ENCODE measurements at regions not wholly inside any gene's neighbourhood (a gene's known extent, or its start where the extent isn't known, plus 50 kb on each side); places are given as distances from the start of the nearest gene placed in this dataset.

DNA sequence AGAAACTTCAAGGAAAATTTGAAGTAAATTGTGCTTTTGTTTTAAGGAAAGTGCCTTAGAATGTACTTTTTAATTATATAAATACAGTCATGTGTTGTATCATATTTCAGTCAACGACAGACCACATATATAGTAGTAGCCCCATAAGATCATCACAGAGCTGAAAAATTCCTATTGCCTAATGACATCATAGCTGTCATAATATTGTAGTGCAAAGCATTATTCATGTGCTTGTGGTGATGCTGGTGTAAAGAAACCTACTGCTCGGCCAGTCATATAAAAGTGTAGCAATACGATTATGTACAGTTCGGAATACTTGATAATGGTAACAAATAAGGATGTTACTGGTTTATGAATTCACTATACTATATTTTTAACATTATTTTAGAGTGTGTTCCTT is 198.9 kb upstream of the SLC16A7 start:
- no peak for TF ChIP-seq FOXS1 (CRISPR knock-in tag; IDR thresholded peaks at IDR 0.05)
- TF ChIP-seq SREBF2 (IDR thresholded peaks at IDR 0.05), result no peak
- TF ChIP-seq, protein P1, sequence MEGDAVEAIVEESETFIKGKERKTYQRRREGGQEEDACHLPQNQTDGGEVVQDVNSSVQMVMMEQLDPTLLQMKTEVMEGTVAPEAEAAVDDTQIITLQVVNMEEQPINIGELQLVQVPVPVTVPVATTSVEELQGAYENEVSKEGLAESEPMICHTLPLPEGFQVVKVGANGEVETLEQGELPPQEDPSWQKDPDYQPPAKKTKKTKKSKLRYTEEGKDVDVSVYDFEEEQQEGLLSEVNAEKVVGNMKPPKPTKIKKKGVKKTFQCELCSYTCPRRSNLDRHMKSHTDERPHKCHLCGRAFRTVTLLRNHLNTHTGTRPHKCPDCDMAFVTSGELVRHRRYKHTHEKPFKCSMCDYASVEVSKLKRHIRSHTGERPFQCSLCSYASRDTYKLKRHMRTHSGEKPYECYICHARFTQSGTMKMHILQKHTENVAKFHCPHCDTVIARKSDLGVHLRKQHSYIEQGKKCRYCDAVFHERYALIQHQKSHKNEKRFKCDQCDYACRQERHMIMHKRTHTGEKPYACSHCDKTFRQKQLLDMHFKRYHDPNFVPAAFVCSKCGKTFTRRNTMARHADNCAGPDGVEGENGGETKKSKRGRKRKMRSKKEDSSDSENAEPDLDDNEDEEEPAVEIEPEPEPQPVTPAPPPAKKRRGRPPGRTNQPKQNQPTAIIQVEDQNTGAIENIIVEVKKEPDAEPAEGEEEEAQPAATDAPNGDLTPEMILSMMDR (IDR thresholded peaks at IDR 0.05), result no peak
- TF ChIP-seq, protein P2, sequence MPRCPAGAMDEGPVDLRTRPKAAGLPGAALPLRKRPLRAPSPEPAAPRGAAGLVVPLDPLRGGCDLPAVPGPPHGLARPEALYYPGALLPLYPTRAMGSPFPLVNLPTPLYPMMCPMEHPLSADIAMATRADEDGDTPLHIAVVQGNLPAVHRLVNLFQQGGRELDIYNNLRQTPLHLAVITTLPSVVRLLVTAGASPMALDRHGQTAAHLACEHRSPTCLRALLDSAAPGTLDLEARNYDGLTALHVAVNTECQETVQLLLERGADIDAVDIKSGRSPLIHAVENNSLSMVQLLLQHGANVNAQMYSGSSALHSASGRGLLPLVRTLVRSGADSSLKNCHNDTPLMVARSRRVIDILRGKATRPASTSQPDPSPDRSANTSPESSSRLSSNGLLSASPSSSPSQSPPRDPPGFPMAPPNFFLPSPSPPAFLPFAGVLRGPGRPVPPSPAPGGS (IDR thresholded peaks at IDR 0.05), result no peak
- TF ChIP-seq, protein P3, sequence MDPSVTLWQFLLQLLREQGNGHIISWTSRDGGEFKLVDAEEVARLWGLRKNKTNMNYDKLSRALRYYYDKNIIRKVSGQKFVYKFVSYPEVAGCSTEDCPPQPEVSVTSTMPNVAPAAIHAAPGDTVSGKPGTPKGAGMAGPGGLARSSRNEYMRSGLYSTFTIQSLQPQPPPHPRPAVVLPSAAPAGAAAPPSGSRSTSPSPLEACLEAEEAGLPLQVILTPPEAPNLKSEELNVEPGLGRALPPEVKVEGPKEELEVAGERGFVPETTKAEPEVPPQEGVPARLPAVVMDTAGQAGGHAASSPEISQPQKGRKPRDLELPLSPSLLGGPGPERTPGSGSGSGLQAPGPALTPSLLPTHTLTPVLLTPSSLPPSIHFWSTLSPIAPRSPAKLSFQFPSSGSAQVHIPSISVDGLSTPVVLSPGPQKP (IDR thresholded peaks at IDR 0.05; ENCODE audit: low read depth, low read length), result no peak
- no peak for TF ChIP-seq MYC (IDR thresholded peaks at IDR 0.05; ENCODE audit: borderline replicate concordance, low read length)
- TF ChIP-seq RAD21 (conservative IDR thresholded peaks at IDR 0.05 in 1 of 2, IDR thresholded peaks at IDR 0.05 in 1 of 2), result no peak
- TF ChIP-seq, protein P4, sequence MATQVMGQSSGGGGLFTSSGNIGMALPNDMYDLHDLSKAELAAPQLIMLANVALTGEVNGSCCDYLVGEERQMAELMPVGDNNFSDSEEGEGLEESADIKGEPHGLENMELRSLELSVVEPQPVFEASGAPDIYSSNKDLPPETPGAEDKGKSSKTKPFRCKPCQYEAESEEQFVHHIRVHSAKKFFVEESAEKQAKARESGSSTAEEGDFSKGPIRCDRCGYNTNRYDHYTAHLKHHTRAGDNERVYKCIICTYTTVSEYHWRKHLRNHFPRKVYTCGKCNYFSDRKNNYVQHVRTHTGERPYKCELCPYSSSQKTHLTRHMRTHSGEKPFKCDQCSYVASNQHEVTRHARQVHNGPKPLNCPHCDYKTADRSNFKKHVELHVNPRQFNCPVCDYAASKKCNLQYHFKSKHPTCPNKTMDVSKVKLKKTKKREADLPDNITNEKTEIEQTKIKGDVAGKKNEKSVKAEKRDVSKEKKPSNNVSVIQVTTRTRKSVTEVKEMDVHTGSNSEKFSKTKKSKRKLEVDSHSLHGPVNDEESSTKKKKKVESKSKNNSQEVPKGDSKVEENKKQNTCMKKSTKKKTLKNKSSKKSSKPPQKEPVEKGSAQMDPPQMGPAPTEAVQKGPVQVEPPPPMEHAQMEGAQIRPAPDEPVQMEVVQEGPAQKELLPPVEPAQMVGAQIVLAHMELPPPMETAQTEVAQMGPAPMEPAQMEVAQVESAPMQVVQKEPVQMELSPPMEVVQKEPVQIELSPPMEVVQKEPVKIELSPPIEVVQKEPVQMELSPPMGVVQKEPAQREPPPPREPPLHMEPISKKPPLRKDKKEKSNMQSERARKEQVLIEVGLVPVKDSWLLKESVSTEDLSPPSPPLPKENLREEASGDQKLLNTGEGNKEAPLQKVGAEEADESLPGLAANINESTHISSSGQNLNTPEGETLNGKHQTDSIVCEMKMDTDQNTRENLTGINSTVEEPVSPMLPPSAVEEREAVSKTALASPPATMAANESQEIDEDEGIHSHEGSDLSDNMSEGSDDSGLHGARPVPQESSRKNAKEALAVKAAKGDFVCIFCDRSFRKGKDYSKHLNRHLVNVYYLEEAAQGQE (IDR thresholded peaks at IDR 0.05), result no peak
- no peak for TF ChIP-seq CHD2 (IDR thresholded peaks at IDR 0.05; ENCODE audit: low read length, partially characterized antibody)

Measured in A549 (cell line).